H9 (cell line): ENCODE measurements at regions not wholly inside any gene's neighbourhood (a gene's known extent, or its start where the extent isn't known, plus 50 kb on each side); places are given as distances from the start of the nearest gene placed in this dataset.

Experiments used
- DNase-seq: peaks from one replicate; pipeline ENCODE4 v3.0.0-alpha.2; 2017
- H2AFZ ChIP-seq: one replicate; pipeline ENCODE4 v1.6.1; 2013; ENCODE audit warnings: mild to moderate bottlenecking, low read length, control low read depth, moderate library complexity
- H2AK5ac ChIP-seq: 2 replicates; pipeline ENCODE4 v1.6.1; 2013; ENCODE audit warnings: low read length, control low read depth, mixed read lengths; ENCODE audit not compliant: insufficient read length
- H2BK120ac ChIP-seq: one replicate; pipeline ENCODE4 v1.6.1; 2013; ENCODE audit warnings: low read depth, mild to moderate bottlenecking, low read length, control low read depth, inconsistent platforms; ENCODE audit not compliant: poor library complexity, severe bottlenecking
- H2BK12ac ChIP-seq: 2 replicates; pipeline ENCODE4 v1.6.1; 2013; ENCODE audit warnings: low read length, control low read depth, mixed read lengths, low read depth; ENCODE audit not compliant: insufficient read length
- H2BK15ac ChIP-seq: 2 replicates; pipeline ENCODE4 v1.6.1; 2013; ENCODE audit warnings: low read depth, low read length, control low read depth
- H2BK20ac ChIP-seq: one replicate; pipeline ENCODE4 v1.6.1; 2013; ENCODE audit warnings: low read depth, mild to moderate bottlenecking, low read length, control low read depth, inconsistent platforms; ENCODE audit not compliant: poor library complexity, severe bottlenecking
- H2BK5ac ChIP-seq: 2 replicates; pipeline ENCODE4 v1.6.1; 2013; ENCODE audit warnings: low read length, control low read depth, mixed read lengths; ENCODE audit not compliant: insufficient read length
- H3K14ac ChIP-seq: 2 replicates; pipeline ENCODE4 v1.6.1; 2013; ENCODE audit warnings: low read length, control low read depth; ENCODE audit not compliant: insufficient read depth
- H3K18ac ChIP-seq: 2 replicates; pipeline ENCODE4 v1.6.1; 2013; ENCODE audit warnings: low read depth, mild to moderate bottlenecking, mixed read lengths, low read length, control low read depth; ENCODE audit not compliant: insufficient read length
- H3K23ac ChIP-seq: 2 replicates; pipeline ENCODE4 v1.6.1; 2013; ENCODE audit warnings: low read length, control low read depth, mixed read lengths, low read depth; ENCODE audit not compliant: insufficient read length
- H3K23me2 ChIP-seq: 2 replicates; pipeline ENCODE4 v1.6.1; 2013; ENCODE audit warnings: low read depth, mild to moderate bottlenecking, mixed read lengths, low read length, control low read depth; ENCODE audit not compliant: insufficient read length, poor library complexity, severe bottlenecking
- H3K27ac ChIP-seq: 2 replicates; pipeline ENCODE4 v1.5.1; 2013; ENCODE audit warnings: low read length, control low read depth, mixed read lengths, low read depth; ENCODE audit not compliant: insufficient read length
- H3K27me3 ChIP-seq: 2 replicates; pipeline ENCODE4 v1.6.1; 2013; ENCODE audit warnings: low read length, control low read depth, inconsistent platforms; ENCODE audit not compliant: insufficient read depth
- H3K4ac ChIP-seq: 2 replicates; pipeline ENCODE4 v1.6.1; 2013; ENCODE audit warnings: low read depth, mild to moderate bottlenecking, control low read depth, inconsistent platforms, low read length, moderate library complexity
- H3K4me1 ChIP-seq: 2 replicates; pipeline ENCODE4 v1.6.1; 2013; ENCODE audit warnings: low read length, control low read depth, inconsistent platforms; ENCODE audit not compliant: insufficient read depth
- H3K4me2 ChIP-seq: 2 replicates; pipeline ENCODE4 v1.6.1; 2013; ENCODE audit warnings: low read length, control low read depth, mixed read lengths; ENCODE audit not compliant: insufficient read length, insufficient read depth
- H3K56ac ChIP-seq: 2 replicates; pipeline ENCODE4 v1.6.1; 2013; ENCODE audit warnings: low read depth, mild to moderate bottlenecking, mixed read lengths, low read length, control low read depth; ENCODE audit not compliant: insufficient read length
- H3K79me1 ChIP-seq: 2 replicates; pipeline ENCODE4 v1.6.1; 2013; ENCODE audit warnings: low read depth, mild to moderate bottlenecking, moderate library complexity, low read length, control low read depth, inconsistent platforms; ENCODE audit not compliant: insufficient read depth, poor library complexity, severe bottlenecking
- H3K79me2 ChIP-seq: 2 replicates; pipeline ENCODE4 v1.6.1; 2013; ENCODE audit warnings: low read length, control low read depth, inconsistent platforms; ENCODE audit not compliant: insufficient read depth
- H3K9ac ChIP-seq: 2 replicates; pipeline ENCODE4 v1.6.1; 2013; ENCODE audit warnings: low read length, control low read depth, mixed read lengths; ENCODE audit not compliant: insufficient read length; ENCODE audit errors: extremely low read depth
- H3K9me3 ChIP-seq: one replicate; pipeline ENCODE4 v1.6.1; 2013; ENCODE audit warnings: low read depth, low read length, inconsistent platforms; ENCODE audit not compliant: control insufficient read depth
- H3T11ph ChIP-seq: one replicate; pipeline ENCODE4 v1.6.1; 2013; ENCODE audit warnings: mild to moderate bottlenecking, low read length, control low read depth, inconsistent platforms
- H4K20me1 ChIP-seq: one replicate; pipeline ENCODE4 v1.6.1; 2013; ENCODE audit not compliant: control insufficient read depth, insufficient read length, insufficient read depth
- H4K5ac ChIP-seq: 2 replicates; pipeline ENCODE4 v1.6.1; 2013; ENCODE audit warnings: low read depth, mild to moderate bottlenecking, mixed read lengths, low read length, control low read depth; ENCODE audit not compliant: insufficient read length
- H4K8ac ChIP-seq: replicated peaks from 2 replicates; pipeline ENCODE4 v1.6.1; 2013; ENCODE audit warnings: low read length, control low read depth, mixed read lengths, low read depth; ENCODE audit not compliant: insufficient read length
- H4K91ac ChIP-seq: 2 replicates; pipeline ENCODE4 v1.6.1; 2013; ENCODE audit warnings: low read depth, mild to moderate bottlenecking, moderate library complexity, mixed read lengths, low read length, control low read depth; ENCODE audit not compliant: insufficient read length
- H3K27ac Mint-ChIP-seq, 3 experiments: 2 replicates in 2 of 3; 3 replicates in 1 of 3; pipeline ENCODE4 v1.8.0; 2020 to 2021; ENCODE audit warnings: mixed read lengths in 3 of 3, mild to moderate bottlenecking in 1 of 3, moderate library complexity in 1 of 3
- H3K27me3 Mint-ChIP-seq: 2 replicates; pipeline ENCODE4 v1.8.0; 2021; ENCODE audit warnings: low read depth, mild to moderate bottlenecking, moderate library complexity, mixed read lengths
- H3K36me3 Mint-ChIP-seq, 3 experiments: 2 replicates in 2 of 3; 3 replicates in 1 of 3; pipeline ENCODE4 v1.8.0; 2020 to 2021; ENCODE audit warnings: low read depth in 3 of 3, mixed read lengths in 3 of 3; ENCODE audit not compliant: insufficient read depth in 1 of 3
- H3K4me1 Mint-ChIP-seq, 2 experiments: 2 replicates each; pipeline ENCODE4 v1.8.0; 2020; ENCODE audit warnings: mixed read lengths in 2 of 2
- H3K4me3 Mint-ChIP-seq, 2 experiments: 2 replicates in 1 of 2; 3 replicates in 1 of 2; pipeline ENCODE4 v1.8.0; 2020 to 2021; ENCODE audit warnings: mild to moderate bottlenecking in 2 of 2, mixed read lengths in 2 of 2, moderate library complexity in 1 of 2
- H3K9me3 Mint-ChIP-seq, 2 experiments: 2 replicates in 1 of 2; 3 replicates in 1 of 2; pipeline ENCODE4 v1.8.0; 2020; ENCODE audit warnings: mild to moderate bottlenecking in 2 of 2, mixed read lengths in 2 of 2, moderate library complexity in 1 of 2
- CTCF ChIP-seq: fragments of 200-600 bp; sonication (generic); conservative IDR thresholded peaks from 3 replicates; pipeline ENCODE4 v1.8.0; 2021; ENCODE audit warnings: antibody characterized with exemption, mild to moderate bottlenecking

- Histone ChIP-seq H3K4me1 (no peaks in the 10 kb centered on the region), H4K5ac (no peak overlapping the region), H2AFZ (no peak overlapping the region), H3K27me3 (no peaks in the 10 kb centered on the region), H2BK5ac (no peak overlapping the region), H4K8ac (no peak overlapping the region), H2BK15ac (no peak overlapping the region), H3K9ac (no peak overlapping the region), H2BK20ac (no peak overlapping the region), H4K20me1 (no peaks in the 10 kb centered on the region), H3K4me2 (no peak overlapping the region), H3K23ac (no peak overlapping the region), H3K14ac (no peak overlapping the region), H3K27ac (no peak overlapping the region), H3K56ac (no peak overlapping the region), H3K18ac (no peak overlapping the region), H3K79me2 (no peaks in the 10 kb centered on the region), H2AK5ac (no peak overlapping the region), H2BK120ac (no peak overlapping the region), H4K91ac (no peak overlapping the region), H3T11ph (no peak overlapping the region), H3K9me3 (no peaks in the 10 kb centered on the region), H2BK12ac (no peak overlapping the region), H3K23me2 (no peaks in the 10 kb centered on the region), H3K4ac (no peak overlapping the region), H3K79me1 (no peaks in the 10 kb centered on the region)
- no peak overlapping the region for H3K4me3 Mint-ChIP-seq
- H3K4me1 Mint-ChIP-seq, result peaks cover 5 to 8% of the 10 kb centered on the region in 2 experiments
- DNase-seq, result no peak
- H3K36me3 Mint-ChIP-seq, result no peaks in the 10 kb centered on the region
- TF ChIP-seq CTCF, result no peak
- no peak overlapping the region for H3K27ac Mint-ChIP-seq
- no peaks in the 10 kb centered on the region for H3K9me3 Mint-ChIP-seq
- H3K27me3 Mint-ChIP-seq, result no peaks in the 10 kb centered on the region
Observed at GRCh38 chr21:16307256-16307655, 577.5 kb downstream of the USP25 start.
